GM19025 (cell line): ENCODE measurements at regions not wholly inside any gene's neighbourhood (a gene's known extent, or its start where the extent isn't known, plus 50 kb on each side); places are given as distances from the start of the nearest gene placed in this dataset.

Experiments used
- ATAC-seq: cut with Tn5 transposase; IDR thresholded peaks from one replicate; pipeline ENCODE4 v1.9.1; 2021; ENCODE audit warnings: mild to moderate bottlenecking, low read depth, moderate library complexity; ENCODE audit not compliant: unreplicated experiment

- ATAC-seq, result no peak
These were observed 482.0 kb downstream of the PSAT1 start for GRCh38 chr9:78778861-78779374.

- no peak for ATAC-seq
These were observed 484.8 kb downstream of the PSAT1 start for GRCh38 chr9:78781681-78782080.

GRCh38 chr9:78782234-78782633, 485.3 kb downstream of the PSAT1 start:
- ATAC-seq, result no peak

- no peak for ATAC-seq
These were observed 485.9 kb downstream of the PSAT1 start for GRCh38 chr9:78782858-78783257.

- no peak for ATAC-seq
These were observed 486.8 kb downstream of the PSAT1 start for GRCh38 chr9:78783743-78784142.

GRCh38 chr9:78786794-78787193, 489.9 kb downstream of the PSAT1 start:
- no peak for ATAC-seq

GRCh38 chr9:78788101-78788500, 491.2 kb downstream of the PSAT1 start:
- ATAC-seq, result no peak

- no peak for ATAC-seq
These were observed 494.9 kb downstream of the PSAT1 start for GRCh38 chr9:78791779-78792178.

- ATAC-seq, result no peak
These were observed 495.8 kb downstream of the PSAT1 start for GRCh38 chr9:78792745-78793144.

GRCh38 chr9:78805771-78806170, 508.8 kb downstream of the PSAT1 start:
- ATAC-seq, result no peak

- no peak for ATAC-seq
These were observed 509.7 kb downstream of the PSAT1 start for GRCh38 chr9:78806492-78807160.

- ATAC-seq, result no peak
These were observed 510.4 kb downstream of the PSAT1 start for GRCh38 chr9:78807286-78807685.

GRCh38 chr9:78808048-78808447, 511.1 kb downstream of the PSAT1 start:
- ATAC-seq, result no peak

GRCh38 chr9:78811622-78812276, 514.8 kb downstream of the PSAT1 start:
- ATAC-seq, result no peak

- ATAC-seq, result no peak
These were observed 515.7 kb downstream of the PSAT1 start for GRCh38 chr9:78812665-78813064.

- ATAC-seq, result no peak
These were observed 516.8 kb downstream of the PSAT1 start for GRCh38 chr9:78813602-78814180.

GRCh38 chr9:78821126-78821822, 524.3 kb downstream of the PSAT1 start:
- peak; percentile 72 for ATAC-seq

- no peak for ATAC-seq
These were observed 529.6 kb downstream of the PSAT1 start for GRCh38 chr9:78826527-78826926.

GRCh38 chr9:78828521-78828920, 531.6 kb downstream of the PSAT1 start:
- ATAC-seq, result no peak

GRCh38 chr9:78830301-78830700, 533.4 kb downstream of the PSAT1 start:
- no peak for ATAC-seq

GRCh38 chr9:78831726-78832125, 534.8 kb downstream of the PSAT1 start:
- no peak for ATAC-seq
